ENCODE measurements at regions not wholly inside any gene's neighbourhood (a gene's known extent, or its start where the extent isn't known, plus 50 kb on each side); places are given as distances from the start of the nearest gene placed in this dataset.

DNA sequence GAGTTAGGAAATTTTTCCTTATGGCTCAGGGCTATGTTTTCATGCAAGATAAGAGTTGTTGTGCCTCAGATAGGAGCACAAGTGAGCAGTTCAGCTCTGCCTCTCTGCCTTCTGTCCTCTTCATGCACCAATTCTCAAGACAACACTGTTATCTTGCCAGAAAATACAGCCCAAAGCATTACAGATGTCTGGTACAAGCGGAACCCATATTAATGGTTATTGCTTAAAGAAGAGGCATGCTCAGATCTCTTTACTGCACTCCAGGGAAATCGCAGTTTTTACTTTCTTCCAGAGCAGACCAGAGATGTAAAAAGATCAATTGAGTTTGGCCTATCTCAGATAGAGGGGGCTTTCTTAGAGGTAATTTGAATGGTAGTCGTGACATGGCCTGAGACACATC lies 361.6 kb upstream of the WWC1 start:
- Mint-ChIP-seq H3K36me3 (ENCODE audit: insufficient read depth, unreplicated experiment) (no peaks in the 10 kb centered on the region), H3K4me1 (ENCODE audit: insufficient read depth, unreplicated experiment) (peaks cover 5% of the 10 kb centered on the region), H3K27me3 (ENCODE audit: insufficient read depth, unreplicated experiment) (no peaks in the 10 kb centered on the region), H3K27ac (ENCODE audit: low read depth, unreplicated experiment) (no peak overlapping the region), H3K4me3 (ENCODE audit: unreplicated experiment) (no peak overlapping the region), H3K9me3 (ENCODE audit: unreplicated experiment) (no peaks in the 10 kb centered on the region)
- DNase-seq (ENCODE audit: unreplicated experiment): no peak
- intact Hi-C loops (cut with micrococcal nuclease): no loop called here
- TF ChIP-seq, protein P1, sequence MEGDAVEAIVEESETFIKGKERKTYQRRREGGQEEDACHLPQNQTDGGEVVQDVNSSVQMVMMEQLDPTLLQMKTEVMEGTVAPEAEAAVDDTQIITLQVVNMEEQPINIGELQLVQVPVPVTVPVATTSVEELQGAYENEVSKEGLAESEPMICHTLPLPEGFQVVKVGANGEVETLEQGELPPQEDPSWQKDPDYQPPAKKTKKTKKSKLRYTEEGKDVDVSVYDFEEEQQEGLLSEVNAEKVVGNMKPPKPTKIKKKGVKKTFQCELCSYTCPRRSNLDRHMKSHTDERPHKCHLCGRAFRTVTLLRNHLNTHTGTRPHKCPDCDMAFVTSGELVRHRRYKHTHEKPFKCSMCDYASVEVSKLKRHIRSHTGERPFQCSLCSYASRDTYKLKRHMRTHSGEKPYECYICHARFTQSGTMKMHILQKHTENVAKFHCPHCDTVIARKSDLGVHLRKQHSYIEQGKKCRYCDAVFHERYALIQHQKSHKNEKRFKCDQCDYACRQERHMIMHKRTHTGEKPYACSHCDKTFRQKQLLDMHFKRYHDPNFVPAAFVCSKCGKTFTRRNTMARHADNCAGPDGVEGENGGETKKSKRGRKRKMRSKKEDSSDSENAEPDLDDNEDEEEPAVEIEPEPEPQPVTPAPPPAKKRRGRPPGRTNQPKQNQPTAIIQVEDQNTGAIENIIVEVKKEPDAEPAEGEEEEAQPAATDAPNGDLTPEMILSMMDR (IDR thresholded peaks at IDR 0.05; ENCODE audit: unreplicated experiment): no peak
- ChIA-PET CTCF (no interaction called here), POLR2A (interaction anchor here (0.5 kb wide), 1 partner anchor 40 kb away, joined by 3 read pairs; no protein-coding TSS in a partner anchor)
- no TSS peak for BruUV-seq (replicated peaks)

DNA sequence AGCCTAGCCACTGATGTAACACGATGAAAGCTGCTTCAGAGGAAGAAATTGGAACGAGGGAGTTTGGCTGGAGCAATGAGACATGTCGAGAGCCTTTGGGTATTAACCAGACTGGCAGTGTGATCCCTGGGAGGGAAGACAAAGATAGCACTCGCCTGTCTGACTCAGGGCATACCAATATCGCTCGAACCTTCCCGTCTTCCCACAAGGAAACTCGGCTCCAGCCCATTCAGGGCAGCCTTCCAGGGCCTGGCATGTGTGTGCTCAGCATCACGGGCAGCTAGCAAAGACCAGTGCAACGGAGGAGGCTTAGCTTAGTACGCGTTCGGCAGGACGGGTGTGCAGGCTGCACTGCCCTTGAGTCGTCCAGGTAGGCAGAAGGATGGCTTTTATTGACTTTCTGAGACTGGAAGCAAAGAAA lies 356.9 kb upstream of the WWC1 start:
- Mint-ChIP-seq H3K4me3 (ENCODE audit: unreplicated experiment) (no peak overlapping the region), H3K27me3 (ENCODE audit: insufficient read depth, unreplicated experiment) (no peaks in the 10 kb centered on the region), H3K4me1 (ENCODE audit: insufficient read depth, unreplicated experiment) (peaks cover 5% of the 10 kb centered on the region), H3K9me3 (ENCODE audit: unreplicated experiment) (no peaks in the 10 kb centered on the region), H3K27ac (ENCODE audit: low read depth, unreplicated experiment) (no peak overlapping the region), H3K36me3 (ENCODE audit: insufficient read depth, unreplicated experiment) (no peaks in the 10 kb centered on the region)
- intact Hi-C loops (cut with micrococcal nuclease): no loop called here
- BruUV-seq (replicated peaks): no TSS peak
- no peak for DNase-seq (ENCODE audit: unreplicated experiment)
- POLR2A ChIA-PET: no interaction called here
- CTCF ChIA-PET: interaction anchor here (0.6 to 1.7 kb wide), 3 partner anchors 9 to 698 kb away, joined by 3 to 7 read pairs (median 3); no protein-coding TSS in a partner anchor
- TF ChIP-seq, protein P1 (IDR thresholded peaks at IDR 0.05; ENCODE audit: unreplicated experiment): no peak

DNA sequence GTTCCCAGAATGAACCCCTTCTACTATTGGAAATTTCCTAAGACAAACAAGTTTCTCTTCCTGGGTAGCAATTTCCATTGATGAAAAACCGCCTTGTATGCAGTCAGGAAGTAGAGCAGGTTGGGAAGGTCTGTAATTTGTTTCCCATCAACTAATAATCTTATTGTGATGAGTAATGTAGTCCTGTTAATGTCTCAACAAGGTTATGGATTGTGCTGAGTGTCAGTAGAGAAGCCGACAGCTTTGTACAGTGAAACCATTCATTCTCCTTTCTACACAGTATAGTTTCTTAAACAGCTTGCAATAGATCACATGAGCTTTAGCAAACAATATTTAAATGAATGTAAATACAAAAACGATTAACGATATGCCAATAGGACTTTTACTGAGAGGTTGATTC lies 355.4 kb upstream of the WWC1 start:
- no peak for DNase-seq (ENCODE audit: unreplicated experiment)
- peaks cover 5% of the 10 kb centered on the region for H3K4me1 Mint-ChIP-seq (ENCODE audit: insufficient read depth, unreplicated experiment)
- H3K36me3 Mint-ChIP-seq (ENCODE audit: insufficient read depth, unreplicated experiment): no peaks in the 10 kb centered on the region
- H3K27ac Mint-ChIP-seq (ENCODE audit: low read depth, unreplicated experiment): no peak overlapping the region
- ChIA-PET POLR2A (interaction anchor here (0.8 kb wide), 1 partner anchor 18 kb away, joined by 5 read pairs; no protein-coding TSS in a partner anchor), CTCF (interaction anchor here (0.8 kb wide), 1 partner anchor 26 kb away, joined by 3 read pairs; no protein-coding TSS in a partner anchor)
- no peak overlapping the region for H3K4me3 Mint-ChIP-seq (ENCODE audit: unreplicated experiment)
- BruUV-seq (replicated peaks): no TSS peak
- no peaks in the 10 kb centered on the region for H3K9me3 Mint-ChIP-seq (ENCODE audit: unreplicated experiment)
- H3K27me3 Mint-ChIP-seq (ENCODE audit: insufficient read depth, unreplicated experiment): no peaks in the 10 kb centered on the region
- intact Hi-C loops (cut with micrococcal nuclease): no loop called here
- TF ChIP-seq, protein P1 (IDR thresholded peaks at IDR 0.05; ENCODE audit: unreplicated experiment): no peak

DNA sequence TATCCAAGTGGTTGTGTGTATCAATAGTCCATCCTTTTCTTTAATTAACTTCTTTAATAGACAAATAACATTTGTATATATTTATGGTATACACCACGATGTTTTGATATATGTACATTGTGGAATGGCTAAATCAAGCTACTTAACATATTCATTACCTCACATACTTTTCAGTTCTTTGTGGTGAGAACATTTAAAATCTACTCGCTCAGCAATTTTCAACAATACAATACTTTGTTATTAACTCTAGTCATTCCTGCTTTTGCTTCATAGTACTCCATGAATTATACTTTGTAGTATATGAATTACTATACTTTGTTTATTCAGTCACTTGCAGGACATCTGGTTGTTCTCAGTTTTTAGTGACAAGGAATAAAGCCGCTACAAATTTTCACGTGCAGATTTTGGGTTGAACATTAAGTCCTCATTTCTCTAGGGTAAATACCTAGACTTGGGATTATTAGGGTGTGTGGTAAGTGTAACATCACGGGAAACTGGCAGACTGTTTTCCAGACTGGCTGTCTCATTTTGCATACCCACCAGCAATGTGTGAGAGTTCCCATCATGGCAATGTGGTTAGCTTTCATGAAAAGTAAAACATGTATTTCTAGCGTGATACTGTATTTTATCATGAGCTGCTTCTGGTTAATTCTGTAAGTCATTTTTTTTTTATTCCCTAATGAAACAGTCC lies 354.4 kb upstream of the WWC1 start:
- Mint-ChIP-seq H3K27ac (ENCODE audit: low read depth, unreplicated experiment) (no peak overlapping the region), H3K4me3 (ENCODE audit: unreplicated experiment) (no peak overlapping the region), H3K9me3 (ENCODE audit: unreplicated experiment) (no peaks in the 10 kb centered on the region), H3K36me3 (ENCODE audit: insufficient read depth, unreplicated experiment) (no peaks in the 10 kb centered on the region), H3K4me1 (ENCODE audit: insufficient read depth, unreplicated experiment) (peaks cover 5% of the 10 kb centered on the region), H3K27me3 (ENCODE audit: insufficient read depth, unreplicated experiment) (no peaks in the 10 kb centered on the region)
- TF ChIP-seq, protein P1 (IDR thresholded peaks at IDR 0.05; ENCODE audit: unreplicated experiment): no peak
- ChIA-PET POLR2A (interaction anchor here (0.8 kb wide), 1 partner anchor 17 kb away, joined by 5 read pairs; no protein-coding TSS in a partner anchor), CTCF (interaction anchor here (0.6 to 0.8 kb wide), 3 partner anchors 12 to 171 kb away, joined by 3 read pairs; no protein-coding TSS in a partner anchor)
- intact Hi-C loops (cut with micrococcal nuclease): no loop called here
- no peak for DNase-seq (ENCODE audit: unreplicated experiment)
- BruUV-seq (replicated peaks): no TSS peak

Data from MCF 10A (cell line).